ENCODE measurements at regions not wholly inside any gene's neighbourhood (a gene's known extent, or its start where the extent isn't known, plus 50 kb on each side); places are given as distances from the start of the nearest gene placed in this dataset.
"Not testable (repeated sequence)": the region's sequence is repeated elsewhere in the genome, so short reads cannot be mapped to it uniquely, and the experiment has no call there.

GRCh38 chr4:22631167-22631566 lies 61.6 kb upstream of the GBA3 start:
- H3K23me2 ChIP-seq (ENCODE audit: low read depth, low read length); H4K20me1 ChIP-seq (replicated peaks in 1 of 2; ENCODE audit: control insufficient read depth in 1 of 2, insufficient read depth in 2 of 2, low read length in 2 of 2); H2AFZ ChIP-seq (ENCODE audit: low read length); H3K18ac ChIP-seq (ENCODE audit: extremely low read depth, low read length); POLR2A ChIA-PET (ENCODE audit: partially characterized antibody); H3K4me3 ChIP-seq (ENCODE audit: extremely low read depth in 1 of 4, insufficient read depth in 2 of 4, low read depth in 3 of 4, low read length in 4 of 4); H2BK20ac ChIP-seq (ENCODE audit: low read length); H4K91ac ChIP-seq (replicated peaks; ENCODE audit: insufficient read length, low read length); H2BK120ac ChIP-seq (replicated peaks; ENCODE audit: low read depth, low read length); H3K9ac ChIP-seq (replicated peaks in 1 of 4; ENCODE audit: extremely low read depth in 1 of 4, low read depth in 3 of 4, low read length in 3 of 4); CTCF ChIA-PET (ENCODE audit: partially characterized antibody); FAIRE-seq; H3K79me2 ChIP-seq (ENCODE audit: control insufficient read depth in 1 of 2, insufficient read depth in 2 of 2, low read length in 2 of 2); H3K36me3 ChIP-seq (ENCODE audit: control insufficient read depth in 2 of 4, insufficient read depth in 4 of 4, low read length in 3 of 4); H3K27ac ChIP-seq (ENCODE audit: low read depth, low read length); H3K4me2 ChIP-seq (ENCODE audit: insufficient read depth in 1 of 2, low read depth in 2 of 2, low read length in 2 of 2); H3K4me1 ChIP-seq (replicated peaks in 1 of 4; ENCODE audit: control insufficient read depth in 3 of 4, insufficient read depth in 4 of 4, low read length in 3 of 4); H3K23ac ChIP-seq (ENCODE audit: insufficient read length); H2AK5ac ChIP-seq (ENCODE audit: low read depth, low read length); H3K4ac ChIP-seq (replicated peaks; ENCODE audit: insufficient read length, low read depth, low read length); DNase-seq (ENCODE audit: low read depth in 1 of 2, low spot score in 2 of 2); H2BK12ac ChIP-seq (ENCODE audit: low read depth, low read length); H4K5ac ChIP-seq (ENCODE audit: insufficient read length, low read depth, low read length); H3K27me3 ChIP-seq (replicated peaks in 1 of 4; ENCODE audit: control insufficient read depth in 3 of 4, extremely low read depth in 1 of 4, insufficient read depth in 3 of 4, low read length in 3 of 4); H2BK15ac ChIP-seq (ENCODE audit: low read length); H3K56ac ChIP-seq (replicated peaks; ENCODE audit: insufficient read length, low read depth, low read length); H2BK5ac ChIP-seq (ENCODE audit: low read depth, low read length); H3K14ac ChIP-seq (ENCODE audit: insufficient read length); H3K79me1 ChIP-seq (ENCODE audit: low read depth, low read length); H4K8ac ChIP-seq (ENCODE audit: extremely low read depth, insufficient read depth, low read length); H3K9me3 ChIP-seq (ENCODE audit: insufficient read depth in 2 of 2, low read depth in 1 of 2, low read length in 1 of 2): not testable (repeated sequence)
- 86% methylated on average over 5 of the region's 5 CpGs; no CpG with 5 or more reads in 1 of the 2 experiments for WGBS, 2 experiments (ENCODE audit: extremely low coverage in 1 of 2, insufficient coverage in 1 of 2, insufficient read length in 1 of 2, insufficient replicate concordance in 2 of 2, low coverage in 1 of 2, low lambda C conversion rate in 2 of 2, missing lambda C conversion rate in 1 of 2)

Measured in H1 (cell line).